ENCODE measurements at regions not wholly inside any gene's neighbourhood (a gene's known extent, or its start where the extent isn't known, plus 50 kb on each side); places are given as distances from the start of the nearest gene placed in this dataset.

DNA sequence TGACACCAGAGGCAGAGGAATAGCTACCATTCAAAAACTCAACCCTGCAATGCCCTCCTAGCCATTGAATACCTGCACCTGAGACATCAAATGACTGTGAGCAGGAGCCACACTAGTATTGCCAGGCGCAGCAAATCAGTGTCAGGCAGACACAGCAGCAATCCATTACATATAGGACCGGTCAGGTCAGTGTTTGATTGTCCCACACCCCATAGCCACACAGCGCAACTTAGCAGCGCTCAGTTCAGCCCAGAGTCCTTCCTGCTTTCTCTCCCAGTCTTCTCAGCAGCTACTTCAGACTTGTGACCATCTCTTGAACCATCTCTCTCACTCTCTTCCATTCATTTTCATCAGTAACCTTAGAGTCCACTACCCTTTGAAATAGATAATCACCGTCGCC is 181.6 kb upstream of the GPR12 start:
- TF ChIP-seq POLR2A (IDR thresholded peaks at IDR 0.05), result no peak
- TF ChIP-seq, protein P1, sequence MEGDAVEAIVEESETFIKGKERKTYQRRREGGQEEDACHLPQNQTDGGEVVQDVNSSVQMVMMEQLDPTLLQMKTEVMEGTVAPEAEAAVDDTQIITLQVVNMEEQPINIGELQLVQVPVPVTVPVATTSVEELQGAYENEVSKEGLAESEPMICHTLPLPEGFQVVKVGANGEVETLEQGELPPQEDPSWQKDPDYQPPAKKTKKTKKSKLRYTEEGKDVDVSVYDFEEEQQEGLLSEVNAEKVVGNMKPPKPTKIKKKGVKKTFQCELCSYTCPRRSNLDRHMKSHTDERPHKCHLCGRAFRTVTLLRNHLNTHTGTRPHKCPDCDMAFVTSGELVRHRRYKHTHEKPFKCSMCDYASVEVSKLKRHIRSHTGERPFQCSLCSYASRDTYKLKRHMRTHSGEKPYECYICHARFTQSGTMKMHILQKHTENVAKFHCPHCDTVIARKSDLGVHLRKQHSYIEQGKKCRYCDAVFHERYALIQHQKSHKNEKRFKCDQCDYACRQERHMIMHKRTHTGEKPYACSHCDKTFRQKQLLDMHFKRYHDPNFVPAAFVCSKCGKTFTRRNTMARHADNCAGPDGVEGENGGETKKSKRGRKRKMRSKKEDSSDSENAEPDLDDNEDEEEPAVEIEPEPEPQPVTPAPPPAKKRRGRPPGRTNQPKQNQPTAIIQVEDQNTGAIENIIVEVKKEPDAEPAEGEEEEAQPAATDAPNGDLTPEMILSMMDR (IDR thresholded peaks at IDR 0.05), result no peak

Measured in Peyer's patch (tissue), 4 donors.